Sigmoid colon (tissue), 4 donors: ENCODE measurements at regions not wholly inside any gene's neighbourhood (a gene's known extent, or its start where the extent isn't known, plus 50 kb on each side); places are given as distances from the start of the nearest gene placed in this dataset.

Source experiments
- CTCF ChIP-seq, 4 experiments: fragments of 450-650 bp in 3 of 4; fragments of 200-600 bp in 1 of 4; IDR thresholded peaks; one replicate each; pipeline ENCODE4 v1.5.1; 2016 to 2019; ENCODE audit warnings: antibody characterized with exemption in 4 of 4, mild to moderate bottlenecking in 3 of 4, moderate library complexity in 2 of 4
- EP300 ChIP-seq, 4 donors: sonication (generic); formaldehyde crosslinking; IDR thresholded peaks; one replicate each; pipeline ENCODE4 v1.6.1; 2017; ENCODE audit warnings: antibody characterized with exemption in 4 of 4
- POLR2A ChIP-seq, 2 donors: fragments of 450-650 bp; IDR thresholded peaks; one replicate each; pipeline ENCODE4 v1.6.1; 2016; ENCODE audit warnings: antibody characterized with exemption in 2 of 2, mild to moderate bottlenecking in 2 of 2, moderate library complexity in 2 of 2
- POLR2AphosphoS5 ChIP-seq, 4 donors: sonication (generic); formaldehyde crosslinking; IDR thresholded peaks; one replicate each; pipeline ENCODE4 v1.6.1; 2017; ENCODE audit warnings: antibody characterized with exemption in 4 of 4

- no peak for TF ChIP-seq POLR2A (IDR thresholded peaks at IDR 0.05)
- no peak for TF ChIP-seq CTCF (IDR thresholded peaks at IDR 0.05)
- TF ChIP-seq POLR2AphosphoS5 (IDR thresholded peaks at IDR 0.05), result no peak
- no peak for TF ChIP-seq EP300 (IDR thresholded peaks at IDR 0.05)
These were observed 1189.1 kb upstream of the NXPH2 start for GRCh38 chr2:139969323-139969722.
